HUES6 (cell line): ENCODE measurements at regions not wholly inside any gene's neighbourhood (a gene's known extent, or its start where the extent isn't known, plus 50 kb on each side); places are given as distances from the start of the nearest gene placed in this dataset.

Experiments
- H3K27ac ChIP-seq: 2 replicates; pipeline ENCODE4 v1.7.0; 2013; ENCODE audit warnings: low read depth, mild to moderate bottlenecking, low read length, inconsistent platforms
- H3K27me3 ChIP-seq: 2 replicates; pipeline ENCODE4 v1.6.1; 2013; ENCODE audit warnings: low read length; ENCODE audit not compliant: control insufficient read depth, insufficient read depth
- H3K36me3 ChIP-seq: 2 replicates; pipeline ENCODE4 v1.6.1; 2013; ENCODE audit warnings: low read length; ENCODE audit not compliant: control insufficient read depth, insufficient read depth
- H3K4me1 ChIP-seq: 2 replicates; pipeline ENCODE4 v1.6.1; 2013; ENCODE audit warnings: low read length; ENCODE audit not compliant: control insufficient read depth, insufficient read depth
- H3K4me3 ChIP-seq: 2 replicates; pipeline ENCODE4 v1.5.1; 2013; ENCODE audit warnings: low read depth, low read length
- H3K9ac ChIP-seq: one replicate; pipeline ENCODE4 v1.6.1; 2013; ENCODE audit warnings: mild to moderate bottlenecking, low read length
- H3K9me3 ChIP-seq: 2 replicates; pipeline ENCODE4 v1.6.1; 2013; ENCODE audit warnings: low read depth, low read length; ENCODE audit not compliant: control insufficient read depth, insufficient read depth

DNA sequence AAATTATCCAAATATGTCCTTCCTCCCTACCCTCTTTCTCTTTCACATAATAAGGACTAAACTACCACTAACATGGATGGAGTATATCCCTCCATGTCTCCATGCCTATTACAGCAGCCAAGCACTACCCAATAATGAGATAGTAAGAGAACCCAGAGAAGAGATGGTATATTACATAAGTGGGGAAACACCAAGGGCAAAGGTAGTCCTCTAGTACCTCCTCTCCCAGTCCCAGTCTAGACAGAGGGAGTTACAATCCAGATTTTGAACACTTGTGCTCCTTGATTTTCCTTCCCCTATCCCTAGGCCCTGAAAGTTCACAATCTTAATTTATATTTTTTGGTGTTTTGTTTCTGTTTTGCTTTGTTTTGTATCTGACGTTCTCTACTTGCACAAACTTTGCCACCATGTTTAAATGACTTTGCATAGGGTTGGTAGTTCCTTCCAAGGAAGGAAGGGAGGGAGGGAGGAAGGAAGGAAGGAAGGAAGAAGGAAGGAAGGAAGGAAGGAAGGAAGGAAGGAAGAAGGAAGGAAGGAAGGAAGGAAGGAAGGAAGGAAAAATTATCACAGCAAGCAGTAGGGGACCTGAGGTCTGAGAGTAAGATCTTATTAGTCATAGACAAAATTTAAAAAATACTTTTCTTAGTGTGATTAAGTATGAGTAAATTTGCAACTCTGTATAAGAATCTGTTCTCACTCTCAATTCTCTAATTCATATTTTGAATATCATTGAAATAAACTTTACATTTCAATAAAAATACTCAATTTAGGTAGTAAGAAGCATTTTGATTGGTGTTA lies 521.9 kb downstream of the PTPRC start:
- Histone ChIP-seq H3K4me1 (peaks cover 14% of the 10 kb centered on the region), H3K27me3 (no peaks in the 10 kb centered on the region), H3K9me3 (no peaks in the 10 kb centered on the region), H3K4me3 (no peak overlapping the region), H3K36me3 (no peaks in the 10 kb centered on the region), H3K9ac (no peak overlapping the region), H3K27ac (no peak overlapping the region)

DNA sequence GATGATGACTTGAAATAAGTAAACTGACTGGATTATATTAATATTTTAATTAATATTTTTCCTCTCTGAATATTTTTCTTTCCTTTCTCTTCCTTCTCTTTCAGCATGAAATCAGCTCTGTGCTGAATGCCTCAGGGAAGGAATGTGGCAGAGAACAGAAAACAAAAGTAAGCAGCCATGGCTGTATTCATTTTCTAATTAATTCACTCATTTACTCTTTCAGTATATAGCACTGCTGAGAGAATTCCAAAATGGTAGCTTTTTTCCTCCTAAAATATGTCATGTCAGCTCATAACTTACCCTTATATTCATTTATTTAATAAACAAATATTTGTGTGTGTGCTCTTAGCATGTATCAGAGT lies 522.5 kb downstream of the PTPRC start:
- H3K36me3 ChIP-seq: no peaks in the 10 kb centered on the region
- H3K9me3 ChIP-seq: no peaks in the 10 kb centered on the region
- no peak overlapping the region for H3K9ac ChIP-seq
- no peaks in the 10 kb centered on the region for H3K27me3 ChIP-seq
- no peak overlapping the region for H3K4me3 ChIP-seq
- H3K27ac ChIP-seq: peak overlapping the region; percentile 70; the same call in 1 of the 2 replicates
- peaks cover 11% of the 10 kb centered on the region for H3K4me1 ChIP-seq

DNA sequence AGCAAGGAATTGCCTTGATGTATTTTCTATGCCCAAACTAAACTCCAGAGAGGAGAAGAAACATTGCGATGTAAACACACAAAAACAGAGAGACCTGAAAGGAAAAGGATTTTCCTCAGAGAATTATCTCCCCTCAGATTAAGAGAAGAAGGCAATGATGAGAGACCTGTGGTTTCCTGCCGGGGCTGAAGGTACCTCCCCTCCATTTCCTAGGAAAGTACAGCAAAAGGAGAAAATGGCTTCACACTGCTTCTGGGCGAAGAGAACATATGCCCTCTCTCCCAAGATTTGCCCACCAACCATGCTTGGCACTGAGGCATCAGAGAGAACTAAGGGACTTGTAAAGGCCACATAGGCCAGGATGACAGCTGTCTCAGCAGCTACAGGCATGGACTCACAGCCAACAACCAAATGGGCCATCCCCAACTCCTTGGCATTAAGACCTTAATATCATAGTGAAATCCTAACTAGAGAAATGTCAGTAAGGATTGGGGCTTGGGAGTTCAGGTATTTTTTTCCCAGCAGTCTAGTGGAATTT lies 523.0 kb downstream of the PTPRC start:
- Histone ChIP-seq H3K27me3 (no peaks in the 10 kb centered on the region), H3K27ac (peak overlapping the region; percentile 70; the same call in 1 of the 2 replicates), H3K4me3 (no peak overlapping the region), H3K9ac (no peak overlapping the region), H3K4me1 (peaks cover 11% of the 10 kb centered on the region), H3K9me3 (no peaks in the 10 kb centered on the region), H3K36me3 (no peaks in the 10 kb centered on the region)

DNA sequence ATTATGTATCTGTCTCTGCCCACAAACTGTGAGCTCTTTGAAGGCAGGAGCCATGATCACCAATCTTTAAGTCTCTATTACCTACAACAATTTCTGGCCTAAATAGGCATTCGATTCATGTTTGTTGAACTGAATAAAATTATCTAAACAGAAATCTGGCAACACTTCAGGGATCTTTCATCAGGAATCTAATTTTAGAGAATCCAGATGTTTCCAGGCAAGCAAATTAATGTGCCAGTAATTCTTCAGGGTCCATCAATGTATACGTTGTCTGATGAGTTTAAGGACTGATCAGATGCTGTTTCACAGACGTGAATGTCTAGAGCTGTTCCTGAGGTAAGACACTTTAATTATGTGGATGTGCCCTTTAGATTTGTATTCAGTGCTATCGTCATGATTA lies 524.4 kb downstream of the PTPRC start:
- H3K27me3 ChIP-seq: no peaks in the 10 kb centered on the region
- peaks cover 11% of the 10 kb centered on the region for H3K4me1 ChIP-seq
- H3K9ac ChIP-seq: no peak overlapping the region
- H3K27ac ChIP-seq: no peak overlapping the region
- H3K36me3 ChIP-seq: no peaks in the 10 kb centered on the region
- H3K9me3 ChIP-seq: no peaks in the 10 kb centered on the region
- H3K4me3 ChIP-seq: no peak overlapping the region

DNA sequence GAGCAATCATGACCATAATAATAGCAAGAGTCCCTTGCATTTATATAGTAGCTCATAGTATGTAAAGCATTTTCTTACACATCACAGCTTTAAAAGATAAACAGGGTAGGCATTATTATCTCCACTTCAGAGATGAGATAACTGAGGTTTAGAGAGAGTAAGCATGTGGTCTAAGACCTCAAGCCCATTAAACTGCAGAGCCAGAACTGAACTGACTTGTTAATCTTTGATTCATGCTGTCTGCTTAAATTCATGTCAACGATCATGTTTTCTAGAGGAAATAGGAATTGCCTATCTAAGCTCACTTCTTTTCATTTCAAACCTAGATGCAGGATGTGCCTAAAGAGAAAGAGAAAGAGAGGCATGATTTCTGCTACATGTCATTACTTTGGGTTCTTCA lies 524.8 kb downstream of the PTPRC start:
- H3K4me1 ChIP-seq: peaks cover 11% of the 10 kb centered on the region
- H3K9me3 ChIP-seq: no peaks in the 10 kb centered on the region
- no peak overlapping the region for H3K27ac ChIP-seq
- H3K9ac ChIP-seq: no peak overlapping the region
- H3K27me3 ChIP-seq: no peaks in the 10 kb centered on the region
- no peaks in the 10 kb centered on the region for H3K36me3 ChIP-seq
- H3K4me3 ChIP-seq: no peak overlapping the region

DNA sequence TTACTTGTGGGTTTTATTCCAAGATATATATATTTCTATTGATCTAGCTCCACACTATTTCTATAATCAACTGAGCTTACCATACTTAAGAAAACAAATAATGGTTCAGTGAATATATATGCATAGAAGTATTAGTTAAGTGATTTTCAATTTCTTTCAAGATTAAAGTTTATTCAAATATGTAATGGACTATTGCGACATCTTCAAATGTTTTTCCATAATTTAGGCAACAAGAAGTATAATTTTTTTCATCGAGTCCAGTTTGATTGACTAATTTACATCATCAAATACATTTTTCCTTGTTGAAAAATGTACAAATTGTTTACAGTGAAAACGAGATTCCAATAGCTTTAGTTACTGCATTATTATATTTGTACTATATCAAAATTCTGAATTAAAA lies 528.6 kb downstream of the PTPRC start:
- H3K36me3 ChIP-seq: no peaks in the 10 kb centered on the region
- no peak overlapping the region for H3K9ac ChIP-seq
- no peaks in the 10 kb centered on the region for H3K27me3 ChIP-seq
- no peaks in the 10 kb centered on the region for H3K4me1 ChIP-seq
- H3K4me3 ChIP-seq: no peak overlapping the region
- H3K27ac ChIP-seq: no peak overlapping the region
- H3K9me3 ChIP-seq: no peaks in the 10 kb centered on the region

DNA sequence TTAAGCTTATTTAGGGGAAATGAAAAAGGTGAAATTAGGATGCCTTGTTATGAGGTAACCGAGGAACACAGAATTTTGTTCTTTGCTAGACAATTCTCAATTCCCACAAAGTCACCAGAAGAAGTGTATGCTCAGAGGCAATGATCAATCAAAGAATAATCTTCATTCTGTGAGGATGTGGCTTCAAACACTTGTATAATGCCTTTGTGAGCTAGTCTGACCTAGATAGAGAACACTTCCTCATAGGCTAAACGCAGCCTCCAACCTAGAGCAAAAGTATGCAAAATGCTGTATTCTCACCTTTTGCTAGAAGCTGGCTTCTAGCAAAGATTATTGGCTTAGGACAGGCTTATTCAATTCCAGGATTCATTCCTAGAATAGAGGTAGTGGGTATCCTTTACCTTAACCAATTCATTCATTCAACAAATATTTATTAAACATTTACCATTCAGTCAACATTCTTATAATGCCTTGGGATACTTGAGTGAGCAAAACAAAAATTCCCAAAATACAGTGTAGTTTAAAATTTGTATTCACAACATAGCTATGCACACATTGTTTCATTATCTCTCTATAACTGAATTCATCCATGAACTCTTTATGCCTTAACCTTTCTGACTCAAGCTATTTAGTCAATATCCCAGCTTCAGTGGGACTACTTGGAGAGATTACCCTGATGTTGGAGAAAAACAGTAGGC lies 530.2 kb downstream of the PTPRC start:
- no peaks in the 10 kb centered on the region for H3K4me1 ChIP-seq
- H3K36me3 ChIP-seq: no peaks in the 10 kb centered on the region
- H3K4me3 ChIP-seq: no peak overlapping the region
- no peaks in the 10 kb centered on the region for H3K9me3 ChIP-seq
- H3K27ac ChIP-seq: no peak overlapping the region
- no peak overlapping the region for H3K9ac ChIP-seq
- H3K27me3 ChIP-seq: no peaks in the 10 kb centered on the region

DNA sequence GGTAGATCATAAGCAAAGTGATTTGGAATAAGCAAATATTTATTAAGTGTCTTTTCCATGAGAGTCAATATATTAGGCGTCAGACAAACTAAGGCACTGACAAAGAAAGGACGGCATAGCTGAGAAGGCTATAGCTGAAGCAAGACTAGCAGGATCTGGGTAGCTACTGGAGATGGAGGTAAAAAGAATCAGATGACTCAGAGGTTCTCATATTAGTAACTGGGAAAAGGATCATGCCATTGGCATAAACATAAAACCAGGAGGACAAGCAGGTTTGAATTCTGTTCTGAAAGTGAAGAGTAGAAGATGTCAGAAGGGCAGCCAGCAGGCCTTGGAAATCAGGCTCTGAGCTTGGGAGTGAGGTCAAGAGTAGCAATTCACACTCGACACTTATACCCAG lies 531.9 kb downstream of the PTPRC start:
- H3K27me3 ChIP-seq: no peaks in the 10 kb centered on the region
- H3K4me1 ChIP-seq: no peaks in the 10 kb centered on the region
- no peaks in the 10 kb centered on the region for H3K9me3 ChIP-seq
- no peaks in the 10 kb centered on the region for H3K36me3 ChIP-seq
- H3K9ac ChIP-seq: no peak overlapping the region
- no peak overlapping the region for H3K27ac ChIP-seq
- H3K4me3 ChIP-seq: no peak overlapping the region

DNA sequence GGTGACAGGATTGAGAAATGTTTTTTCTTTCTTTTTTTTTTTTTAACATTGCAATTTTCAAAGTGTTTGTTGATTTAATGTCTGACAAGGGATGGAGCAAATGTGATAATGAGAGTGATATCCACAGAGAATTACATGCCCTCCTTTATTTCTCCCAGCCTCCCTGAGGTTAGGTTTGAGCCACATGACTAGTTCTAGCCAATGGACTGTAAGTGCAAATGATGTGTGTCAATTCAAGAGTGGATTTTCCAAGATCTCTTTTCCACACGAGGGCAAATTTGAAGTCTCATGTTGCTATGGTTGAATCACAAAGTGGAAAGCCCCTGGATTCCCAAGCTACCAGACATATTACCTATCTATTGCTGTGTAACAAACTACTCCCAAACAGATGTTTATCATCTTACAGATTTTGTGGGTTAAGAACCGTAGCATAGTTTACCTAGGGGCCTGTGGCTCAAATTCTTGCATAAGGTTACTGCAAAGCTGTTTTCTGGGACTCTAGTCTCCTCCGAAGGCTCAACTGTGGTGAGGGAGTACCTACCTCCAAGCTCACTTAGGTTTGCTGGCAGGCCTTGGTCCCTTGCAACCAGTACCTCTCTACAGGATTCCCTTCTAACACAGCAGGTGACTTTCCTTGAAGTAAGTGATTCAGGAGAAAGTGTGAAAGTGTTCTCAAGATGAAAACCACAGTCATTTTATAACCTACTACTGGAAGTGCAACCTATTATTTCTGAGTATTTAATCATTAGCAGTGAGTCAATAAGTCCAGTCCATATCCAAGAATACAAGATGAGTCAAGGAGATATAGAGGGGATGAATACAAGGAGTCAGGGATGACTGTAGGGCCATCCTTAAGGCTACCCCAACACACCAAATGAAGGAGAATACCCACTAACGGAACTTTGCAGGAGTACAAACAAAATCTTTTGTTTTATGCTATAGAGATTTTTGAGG lies 533.6 kb downstream of the PTPRC start:
- Histone ChIP-seq H3K36me3 (no peaks in the 10 kb centered on the region), H3K27me3 (no peaks in the 10 kb centered on the region), H3K9ac (no peak overlapping the region), H3K27ac (no peak overlapping the region), H3K4me3 (no peak overlapping the region), H3K9me3 (no peaks in the 10 kb centered on the region), H3K4me1 (no peaks in the 10 kb centered on the region)

DNA sequence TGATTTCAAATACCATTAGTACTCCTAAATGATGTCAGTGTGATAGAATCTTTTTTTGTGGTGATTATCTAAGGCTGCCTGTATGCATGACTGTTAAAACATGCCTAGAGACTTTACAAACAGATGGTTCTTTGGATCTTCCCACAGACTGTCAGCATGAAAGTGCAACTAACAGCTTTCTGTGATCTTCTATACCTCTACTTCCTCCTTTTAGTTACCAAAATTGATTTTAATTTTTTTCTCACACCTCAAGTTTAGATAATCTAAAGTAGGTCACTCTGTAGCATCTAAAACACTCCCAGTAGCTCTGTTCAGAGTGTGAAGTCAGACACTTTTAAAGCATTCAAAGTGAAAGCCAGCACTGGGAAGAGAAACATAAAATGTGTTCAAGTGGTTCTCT lies 534.5 kb downstream of the PTPRC start:
- no peak overlapping the region for H3K27ac ChIP-seq

More for the DNA sequence above, 534.5 kb downstream of the PTPRC start:
- H3K9me3 ChIP-seq: no peaks in the 10 kb centered on the region
- no peaks in the 10 kb centered on the region for H3K4me1 ChIP-seq
- H3K27me3 ChIP-seq: no peaks in the 10 kb centered on the region
- H3K36me3 ChIP-seq: no peaks in the 10 kb centered on the region
- no peak overlapping the region for H3K9ac ChIP-seq
- H3K4me3 ChIP-seq: no peak overlapping the region
